ENCODE measurements at regions not wholly inside any gene's neighbourhood (a gene's known extent, or its start where the extent isn't known, plus 50 kb on each side); places are given as distances from the start of the nearest gene placed in this dataset.

DNA sequence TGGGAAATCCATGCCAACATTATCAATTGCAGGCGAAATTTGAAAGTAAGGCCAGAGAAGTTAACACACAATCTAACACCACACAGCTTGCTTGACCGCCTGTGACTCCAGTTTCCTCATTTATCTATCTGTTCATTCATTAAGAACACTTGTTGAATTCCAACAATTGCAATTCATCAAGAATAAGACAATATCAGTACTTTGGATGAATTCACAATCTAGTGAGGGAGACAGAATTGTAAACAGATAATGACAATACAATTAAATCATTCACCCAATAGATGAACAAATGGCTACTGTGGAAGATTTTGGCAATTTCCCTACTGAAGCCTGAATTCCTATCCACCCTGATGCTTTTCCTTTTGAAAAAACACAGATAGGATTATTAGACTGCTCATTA lies 181.6 kb downstream of the TRIM36 start:
- no peak overlapping the region for H3K27ac ChIP-seq
- no peak for TF ChIP-seq CTCF (IDR thresholded peaks at IDR 0.05)
- TF ChIP-seq POLR2A (IDR thresholded peaks at IDR 0.05), result no peak
- intact Hi-C loops (cut with DNase I), result no loop called here
- no peaks in the 10 kb centered on the region for H3K36me3 ChIP-seq (replicated peaks in 1 of 2)
- no peaks in the 10 kb centered on the region for H3K9me3 ChIP-seq (replicated peaks in 1 of 3)
- DNase-seq, result no peak
- 78 to 84% (median 80%) methylated on average over 2 of the region's 2 CpGs for WGBS, 4 donors
- no peak overlapping the region for H3K4me3 ChIP-seq
- no peaks in the 10 kb centered on the region for H3K27me3 ChIP-seq
- no peaks in the 10 kb centered on the region for H3K4me1 ChIP-seq (replicated peaks in 1 of 2)

GRCh38 chr5:114984796-114985195 lies 184.9 kb downstream of the TRIM36 start:
- intact Hi-C loops (cut with DNase I), result no loop called here
- 85 to 88% (median 87%) methylated on average over 2 of the region's 2 CpGs for WGBS, 4 donors

GRCh38 chr5:114981111-114981510 lies 188.6 kb downstream of the TRIM36 start:
- Histone ChIP-seq H3K27me3 (no peaks in the 10 kb centered on the region), H3K9me3 (replicated peaks in 1 of 3) (no peaks in the 10 kb centered on the region), H3K27ac (no peak overlapping the region), H3K4me1 (replicated peaks in 1 of 2) (no peaks in the 10 kb centered on the region), H3K36me3 (replicated peaks in 1 of 2) (no peaks in the 10 kb centered on the region), H3K4me3 (no peak overlapping the region)
- intact Hi-C loops (cut with DNase I), result no loop called here
- no peak for TF ChIP-seq CTCF (IDR thresholded peaks at IDR 0.05)
- TF ChIP-seq POLR2A (IDR thresholded peaks at IDR 0.05), result no peak
- DNase-seq, result no peak
- 61 to 72% (median 66%) methylated on average over 3 of the region's 3 CpGs for WGBS, 4 donors

More at GRCh38 chr5:114984796-114985195, 184.9 kb downstream of the TRIM36 start:
- Histone ChIP-seq H3K27me3 (no peaks in the 10 kb centered on the region), H3K4me1 (replicated peaks in 1 of 2) (no peaks in the 10 kb centered on the region), H3K4me3 (no peak overlapping the region), H3K36me3 (replicated peaks in 1 of 2) (no peaks in the 10 kb centered on the region), H3K27ac (no peak overlapping the region), H3K9me3 (replicated peaks in 1 of 3) (no peaks in the 10 kb centered on the region)
- DNase-seq, result no peak
- TF ChIP-seq POLR2A (IDR thresholded peaks at IDR 0.05), result no peak
- TF ChIP-seq CTCF (IDR thresholded peaks at IDR 0.05), result no peak

- Histone ChIP-seq H3K36me3 (replicated peaks in 1 of 2) (no peaks in the 10 kb centered on the region), H3K27ac (no peak overlapping the region), H3K4me3 (no peak overlapping the region), H3K27me3 (no peaks in the 10 kb centered on the region), H3K4me1 (replicated peaks in 1 of 2) (no peaks in the 10 kb centered on the region), H3K9me3 (replicated peaks in 1 of 3) (no peaks in the 10 kb centered on the region)
- TF ChIP-seq CTCF (IDR thresholded peaks at IDR 0.05) (no peak), POLR2A (IDR thresholded peaks at IDR 0.05) (no peak)
- intact Hi-C loops (cut with DNase I), result no loop called here
- 82 to 90% (median 89%) methylated on average over 4 of the region's 4 CpGs for WGBS, 4 donors
- DNase-seq, result no peak
Measured at GRCh38 chr5:114977979-114978573, 191.6 kb downstream of the TRIM36 start.
